HG02759 (cell line): ENCODE measurements at regions not wholly inside any gene's neighbourhood (a gene's known extent, or its start where the extent isn't known, plus 50 kb on each side); places are given as distances from the start of the nearest gene placed in this dataset.
"Not testable (repeated sequence)": the region's sequence is repeated elsewhere in the genome, so short reads cannot be mapped to it uniquely, and the experiment has no call there.

Source experiments
- ATAC-seq: cut with Tn5 transposase; IDR thresholded peaks from one replicate; pipeline ENCODE4 v1.9.1; 2021; ENCODE audit warnings: mild to moderate bottlenecking, moderate library complexity; ENCODE audit not compliant: unreplicated experiment

DNA sequence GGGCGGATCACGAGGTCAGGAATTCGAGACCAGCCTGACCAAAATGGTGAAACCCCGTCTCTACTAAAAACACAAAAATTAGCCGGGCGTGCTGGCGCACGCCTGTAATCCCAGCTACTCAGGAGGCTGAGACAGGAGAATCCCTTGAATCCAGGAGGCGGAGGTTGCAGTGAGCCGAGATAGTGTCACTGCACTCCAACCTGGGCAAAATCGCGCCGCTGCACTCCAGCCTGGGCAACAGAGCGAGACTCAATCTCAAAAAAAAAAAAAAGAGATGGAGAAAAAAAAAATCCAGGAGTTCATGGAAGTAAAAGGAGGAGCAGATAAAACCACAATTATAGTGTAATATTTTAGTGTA, 76.3 kb upstream of the ZNF184 start:
- ATAC-seq = not testable (repeated sequence)

DNA sequence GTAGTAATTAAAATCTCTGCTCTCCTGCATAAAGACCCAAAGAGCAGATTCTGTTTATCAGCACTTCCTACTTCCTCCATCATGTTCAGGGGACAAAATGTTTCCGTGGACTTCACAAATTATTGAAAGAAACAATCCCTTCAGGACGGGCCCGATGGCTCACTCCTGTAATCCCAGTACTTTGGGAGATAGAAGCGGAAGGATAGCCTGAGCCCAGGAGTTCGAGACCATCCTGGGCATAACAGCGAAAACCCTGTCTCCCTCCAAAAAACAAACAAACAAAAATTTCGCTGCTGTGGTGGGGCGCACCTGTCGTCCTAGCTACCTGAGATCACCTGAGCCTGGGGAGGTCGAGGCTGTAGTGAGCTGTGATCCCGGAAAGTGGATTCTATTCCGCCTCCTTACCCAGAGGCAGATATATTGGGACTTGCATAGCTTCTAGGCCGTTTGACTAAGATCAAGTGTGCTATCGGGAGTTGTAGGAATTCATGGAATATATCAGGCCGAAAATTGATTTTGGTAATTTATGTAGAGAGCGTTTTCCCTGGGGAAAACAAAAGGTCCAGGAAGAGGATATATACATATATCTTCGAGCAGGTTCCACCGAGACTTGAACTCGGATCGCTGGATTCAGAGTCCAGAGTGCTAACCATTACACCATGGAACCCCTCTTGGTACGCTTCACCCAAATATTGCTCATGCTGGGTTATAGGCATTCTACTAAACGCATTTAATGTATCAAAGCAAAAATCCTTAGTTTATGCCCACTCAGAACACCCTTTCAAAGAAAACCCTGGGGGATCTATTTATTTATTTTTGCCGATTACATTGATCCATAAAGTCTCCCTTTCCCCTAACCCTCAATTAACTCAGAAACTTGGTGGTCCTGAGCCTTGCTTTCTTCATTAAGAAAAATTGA, 74.5 kb upstream of the ZNF184 start:
- ATAC-seq = peak; percentile 49

DNA sequence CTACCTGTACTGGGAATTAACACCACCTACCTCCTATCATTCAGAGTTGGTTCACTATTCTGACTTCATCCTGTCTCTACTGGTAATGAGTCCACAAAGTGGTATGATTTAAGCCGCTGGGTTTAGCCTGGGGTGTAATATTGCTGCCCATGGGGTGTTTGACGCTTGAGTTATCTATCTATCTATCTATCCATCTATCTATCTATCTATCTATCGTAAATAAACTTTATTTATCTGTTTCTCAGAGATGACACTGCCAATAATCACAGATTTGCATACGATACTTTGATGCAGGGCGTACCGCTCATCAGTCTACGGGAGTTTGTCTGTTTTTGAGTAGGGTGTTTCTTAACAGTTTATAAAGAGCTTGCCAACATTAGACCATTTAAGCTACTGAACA, 73.6 kb upstream of the ZNF184 start:
- no peak for ATAC-seq

DNA sequence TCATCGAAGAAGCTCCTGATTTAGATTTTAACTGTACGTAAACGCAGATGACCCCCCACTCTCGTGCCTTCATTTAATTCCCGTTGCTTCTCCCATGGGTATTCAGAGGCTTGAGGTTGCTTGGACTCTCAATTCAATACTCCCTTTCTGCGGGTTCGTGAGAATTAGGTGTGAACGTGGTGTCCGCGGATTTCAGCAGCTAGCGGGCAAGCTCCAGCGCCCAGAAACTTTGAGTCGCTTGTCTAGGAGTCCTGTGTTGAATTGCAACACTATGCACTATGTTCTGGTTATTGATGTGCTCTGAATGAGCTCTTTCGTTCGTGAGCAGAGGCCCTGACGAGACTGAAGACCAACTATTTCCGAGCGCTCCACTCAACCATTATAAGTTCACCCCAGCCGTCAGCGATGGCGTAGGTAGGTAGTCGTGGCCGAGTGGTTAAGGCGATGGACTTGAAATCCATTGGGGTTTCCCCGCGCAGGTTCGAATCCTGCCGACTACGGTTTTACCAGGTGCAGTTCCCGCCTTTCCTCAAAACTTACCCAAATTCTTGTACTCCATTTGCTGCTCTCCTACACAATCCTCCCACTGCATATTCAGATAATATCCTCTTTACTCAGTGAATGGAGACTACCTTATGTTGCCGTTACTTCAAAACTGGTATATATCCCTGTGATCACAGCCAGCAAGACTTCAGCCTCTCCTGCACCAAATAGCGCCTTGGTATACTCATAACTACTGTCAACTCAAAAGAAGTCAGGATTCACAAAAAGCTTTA, 72.6 kb upstream of the ZNF184 start:
- ATAC-seq = peak; percentile 58

- no peak for ATAC-seq
These were observed 71.8 kb upstream of the ZNF184 start for GRCh38 chr6:27544612-27545260.

GRCh38 chr6:27544135-27544534, 71.2 kb upstream of the ZNF184 start:
- not testable (repeated sequence) for ATAC-seq

DNA sequence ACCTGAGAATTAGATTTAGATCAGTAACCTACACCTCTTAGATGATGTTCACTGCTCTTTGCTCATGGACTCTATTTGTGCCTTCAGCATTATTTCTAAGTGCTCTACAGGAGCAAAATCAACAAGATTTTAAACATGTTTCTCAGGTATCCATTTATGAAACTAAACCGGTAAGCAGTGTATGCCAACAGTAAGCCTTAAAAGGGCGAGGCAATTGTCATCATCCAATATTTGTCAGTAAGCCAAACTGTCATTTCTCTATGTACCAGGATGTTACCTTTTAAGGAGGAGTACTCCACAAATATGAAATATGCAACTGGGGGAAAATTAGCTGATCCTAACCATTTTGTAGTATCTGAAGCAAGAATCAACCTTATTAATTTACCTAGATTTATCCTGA, 69.6 kb upstream of the ZNF184 start:
- ATAC-seq = no peak

GRCh38 chr6:27541933-27542297, 69.0 kb upstream of the ZNF184 start:
- no peak for ATAC-seq

- ATAC-seq = no peak
These were observed 68.5 kb upstream of the ZNF184 start for GRCh38 chr6:27541212-27541932.

DNA sequence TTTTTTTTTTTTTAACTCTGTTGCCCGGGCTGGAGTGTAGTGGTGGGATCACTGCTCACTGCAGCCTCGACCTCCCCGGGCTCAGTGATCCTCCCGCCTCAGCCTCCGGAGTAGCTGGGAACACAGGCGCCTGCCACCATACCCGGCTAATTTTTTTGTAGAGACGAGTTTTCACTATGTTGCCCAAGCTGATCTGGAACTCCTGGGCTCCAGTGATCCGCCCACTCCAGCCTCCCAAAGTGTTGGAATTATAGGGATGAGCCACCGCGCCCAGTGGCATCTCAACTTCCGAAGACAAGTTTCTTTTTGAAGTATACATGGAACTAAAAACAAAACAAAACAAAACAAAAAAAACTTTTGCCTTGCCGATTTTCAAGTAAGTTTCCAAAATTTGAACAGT, 66.6 kb upstream of the ZNF184 start:
- ATAC-seq = no peak

DNA sequence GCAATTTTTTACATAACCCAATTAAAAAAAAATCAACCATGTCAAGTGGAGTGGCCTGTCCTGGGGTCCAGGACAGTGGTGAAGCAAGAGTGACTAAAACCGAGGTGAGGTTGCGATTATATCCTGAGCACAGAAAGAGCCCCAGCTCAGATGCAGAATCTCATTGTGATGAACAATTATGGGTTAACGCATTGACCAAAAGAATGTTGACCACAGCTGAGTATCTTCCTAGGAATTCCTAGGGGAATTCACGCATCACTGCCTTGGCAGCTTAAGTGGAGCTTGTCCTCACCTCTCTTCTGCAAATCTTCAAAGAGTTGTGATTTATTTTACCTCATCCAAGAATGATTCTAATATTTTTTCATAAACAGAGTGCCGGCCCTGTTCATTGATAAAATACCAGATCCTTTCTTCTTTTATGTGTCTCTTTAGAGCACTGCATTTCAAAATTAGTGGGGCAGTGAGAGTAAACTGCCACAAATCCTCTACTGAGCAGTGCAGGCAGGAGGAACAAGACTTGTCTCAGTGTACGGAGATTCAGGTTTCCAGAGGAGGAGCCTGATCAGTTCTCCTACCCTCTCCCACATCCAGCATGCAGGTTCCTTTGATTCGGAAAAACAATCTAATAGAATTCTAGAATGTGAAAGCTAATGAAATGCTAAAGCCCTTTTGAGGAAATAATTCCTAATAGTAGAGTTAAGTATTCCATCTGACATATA, 60.1 kb upstream of the ZNF184 start:
- no peak for ATAC-seq

DNA sequence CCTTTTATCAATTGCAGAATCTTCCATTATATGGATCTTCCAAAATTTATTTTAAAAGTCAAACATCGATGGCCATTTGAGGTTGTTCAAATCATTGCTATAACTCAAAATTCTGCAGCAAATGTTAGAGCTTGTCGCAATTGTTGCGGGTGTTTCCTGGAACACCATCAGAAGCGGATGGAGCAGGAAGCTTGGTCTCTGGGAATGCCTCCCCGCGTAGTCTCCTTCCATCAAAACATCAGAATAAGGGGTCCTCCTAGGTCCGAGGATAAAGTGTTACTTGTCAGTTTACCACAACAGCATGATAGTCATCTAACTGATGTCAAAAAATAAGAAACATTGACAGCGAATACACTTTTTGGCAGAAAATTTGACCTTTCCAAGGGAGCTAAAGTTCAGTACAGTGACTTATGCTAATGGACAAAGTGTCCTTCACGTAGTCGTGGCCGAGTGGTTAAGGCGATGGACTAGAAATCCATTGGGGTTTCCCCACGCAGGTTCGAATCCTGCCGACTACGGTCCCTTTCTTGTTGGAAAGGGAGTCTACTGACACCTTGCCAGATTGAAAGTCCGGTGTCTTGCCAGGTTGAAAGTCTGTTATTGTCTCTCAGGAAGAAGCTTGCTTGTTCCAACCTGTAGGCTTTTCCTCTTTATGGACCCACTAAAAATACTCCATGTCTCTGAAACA, 59.0 kb upstream of the ZNF184 start:
- ATAC-seq = no peak

DNA sequence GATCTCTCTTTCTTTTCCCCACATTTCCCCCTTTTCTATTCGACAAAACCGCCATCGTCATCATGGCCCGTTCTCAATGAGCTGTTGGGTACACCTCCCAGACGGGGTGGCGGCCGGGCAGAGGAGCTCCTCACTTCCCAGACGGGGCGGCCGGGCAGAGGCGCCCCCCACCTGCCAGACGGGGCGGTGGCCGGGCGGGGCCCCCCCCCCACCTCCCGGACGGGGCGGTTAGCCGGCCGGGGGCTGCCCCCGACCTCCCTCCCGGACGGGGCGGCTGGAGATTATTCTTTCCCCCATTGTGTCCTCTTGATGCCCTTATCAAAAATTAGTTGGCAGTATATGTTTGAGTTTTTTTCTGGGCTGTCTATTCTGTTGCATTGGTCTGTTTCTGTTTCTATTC, 56.9 kb upstream of the ZNF184 start:
- ATAC-seq = not testable (repeated sequence)

DNA sequence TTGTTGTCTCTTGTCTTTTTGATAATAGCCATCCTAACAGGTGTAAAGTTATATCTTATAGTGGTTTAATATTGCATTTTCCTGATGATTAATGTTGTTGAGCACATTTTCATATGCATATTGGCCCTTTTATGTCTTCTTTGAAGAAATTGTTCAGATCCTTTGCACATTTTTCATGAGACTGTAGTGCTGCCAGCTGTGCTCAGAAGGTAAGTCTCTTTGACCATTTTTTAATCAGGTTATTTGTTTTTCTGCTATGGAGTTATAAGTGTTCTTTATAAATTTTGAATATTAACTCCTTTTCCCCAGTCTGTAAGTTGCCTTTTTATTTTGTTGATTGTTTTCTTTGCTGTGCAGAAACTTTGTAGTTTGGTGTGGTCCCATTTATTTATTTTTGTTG, 55.8 kb upstream of the ZNF184 start:
- ATAC-seq = no peak
